NT2/D1 (cell line): ENCODE measurements at regions not wholly inside any gene's neighbourhood (a gene's known extent, or its start where the extent isn't known, plus 50 kb on each side); places are given as distances from the start of the nearest gene placed in this dataset.
"Not testable (repeated sequence)": the region's sequence is repeated elsewhere in the genome, so short reads cannot be mapped to it uniquely, and the experiment has no call there.

Experiments
- DNase-seq: peaks from one replicate; pipeline ENCODE4 v3.0.0-alpha.2; 2011; ENCODE audit warnings: low read depth, low spot score
- H3K27me3 ChIP-seq: 2 replicates; pipeline ENCODE4 v1.6.0; 2011; ENCODE audit warnings: mild to moderate bottlenecking; ENCODE audit not compliant: insufficient read length, insufficient read depth
- H3K36me3 ChIP-seq: 2 replicates; pipeline ENCODE4 v1.6.1; 2011; ENCODE audit warnings: mild to moderate bottlenecking, low read length, mixed read lengths; ENCODE audit not compliant: insufficient read depth, insufficient read length
- H3K4me1 ChIP-seq: 2 replicates; pipeline ENCODE4 v1.5.1; 2011; ENCODE audit not compliant: insufficient read depth, insufficient read length
- H3K4me3 ChIP-seq: 2 replicates; pipeline ENCODE4 v1.5.1; 2011; ENCODE audit warnings: low read depth; ENCODE audit not compliant: insufficient read length
- H3K9ac ChIP-seq: 2 replicates; pipeline ENCODE4 v1.6.0; 2011; ENCODE audit warnings: low read depth; ENCODE audit not compliant: insufficient read length
- H3K9me3 ChIP-seq: 2 replicates; pipeline ENCODE4 v1.5.1; 2011; ENCODE audit warnings: mild to moderate bottlenecking, low read length; ENCODE audit not compliant: insufficient read depth
- SUZ12 ChIP-seq: IDR thresholded peaks from 2 replicates; pipeline ENCODE4 v1.6.1; 2011; ENCODE audit not compliant: insufficient read length, insufficient read depth; ENCODE audit errors: extremely low read depth
- YY1 ChIP-seq: IDR thresholded peaks from 2 replicates; pipeline ENCODE4 v1.6.1; 2011; ENCODE audit not compliant: insufficient read length, insufficient read depth
- ZNF274 ChIP-seq: IDR thresholded peaks from 2 replicates; pipeline ENCODE4 v1.6.1; 2011; ENCODE audit warnings: mild to moderate bottlenecking, low read depth, low read length

- H3K4me3 ChIP-seq = no peak overlapping the region
- no peak for DNase-seq
- no peaks in the 10 kb centered on the region for H3K27me3 ChIP-seq
- TF ChIP-seq ZNF274 = no peak
- TF ChIP-seq YY1 = no peak
- TF ChIP-seq SUZ12 = no peak
- no peaks in the 10 kb centered on the region for H3K36me3 ChIP-seq
- no peaks in the 10 kb centered on the region for H3K4me1 ChIP-seq
- H3K9me3 ChIP-seq = peaks cover 49% of the 10 kb centered on the region
- H3K9ac ChIP-seq = no peak overlapping the region
Observed at GRCh38 chr15:81723113-81723651, 322.6 kb downstream of the MEX3B start.

GRCh38 chr15:81716468-81716867, 329.4 kb downstream of the MEX3B start:
- not testable (repeated sequence) for DNase-seq, H3K36me3 ChIP-seq, H3K4me1 ChIP-seq, H3K9ac ChIP-seq, H3K9me3 ChIP-seq, H3K4me3 ChIP-seq, H3K27me3 ChIP-seq

- Histone ChIP-seq H3K4me3 (no peak overlapping the region), H3K4me1 (no peaks in the 10 kb centered on the region), H3K9ac (no peak overlapping the region), H3K27me3 (no peaks in the 10 kb centered on the region), H3K9me3 (no peaks in the 10 kb centered on the region), H3K36me3 (no peaks in the 10 kb centered on the region)
- no peak for DNase-seq
- TF ChIP-seq SUZ12 = no peak
- TF ChIP-seq ZNF274 = no peak
- TF ChIP-seq YY1 = no peak
Observed at GRCh38 chr15:81710328-81710727, 335.5 kb downstream of the MEX3B start.

- DNase-seq, H3K4me3 ChIP-seq, H3K36me3 ChIP-seq, H3K4me1 ChIP-seq, H3K27me3 ChIP-seq, H3K9ac ChIP-seq, H3K9me3 ChIP-seq: not testable (repeated sequence)
Observed at GRCh38 chr15:81706816-81707346, 332.9 kb upstream of the TMC3 start.

- H3K27me3 ChIP-seq, H3K9me3 ChIP-seq, DNase-seq, H3K4me1 ChIP-seq, H3K9ac ChIP-seq, H3K36me3 ChIP-seq, H3K4me3 ChIP-seq: not testable (repeated sequence)
Observed at GRCh38 chr15:81705727-81706126, 331.7 kb upstream of the TMC3 start.

- Histone ChIP-seq H3K36me3 (no peaks in the 10 kb centered on the region), H3K4me3 (no peak overlapping the region), H3K9me3 (peaks cover 13% of the 10 kb centered on the region; the same call in 1 of the 2 replicates), H3K27me3 (no peaks in the 10 kb centered on the region), H3K4me1 (no peaks in the 10 kb centered on the region), H3K9ac (no peak overlapping the region)
- TF ChIP-seq YY1 = no peak
- no peak for TF ChIP-seq ZNF274
- no peak for TF ChIP-seq SUZ12
- no peak for DNase-seq
Observed at GRCh38 chr15:81686021-81686420, 312.0 kb upstream of the TMC3 start.

- H3K4me1 ChIP-seq = no peaks in the 10 kb centered on the region
- no peak for DNase-seq
- H3K36me3 ChIP-seq = no peaks in the 10 kb centered on the region
- no peak for TF ChIP-seq ZNF274
- no peak for TF ChIP-seq SUZ12
- TF ChIP-seq YY1 = no peak
- peaks cover 18% of the 10 kb centered on the region for H3K9me3 ChIP-seq
- H3K4me3 ChIP-seq = no peak overlapping the region
- no peak overlapping the region for H3K9ac ChIP-seq
- H3K27me3 ChIP-seq = no peaks in the 10 kb centered on the region
Observed at GRCh38 chr15:81685237-81685636, 311.2 kb upstream of the TMC3 start.

- peaks cover 28% of the 10 kb centered on the region for H3K9me3 ChIP-seq
- no peak overlapping the region for H3K4me3 ChIP-seq
- H3K36me3 ChIP-seq = peaks cover 2% of the 10 kb centered on the region
- H3K4me1 ChIP-seq = no peaks in the 10 kb centered on the region
- TF ChIP-seq YY1 = no peak
- no peak for TF ChIP-seq ZNF274
- TF ChIP-seq SUZ12 = no peak
- no peak overlapping the region for H3K9ac ChIP-seq
- H3K27me3 ChIP-seq = no peaks in the 10 kb centered on the region
- no peak for DNase-seq
Observed at GRCh38 chr15:81680829-81681228, 306.8 kb upstream of the TMC3 start.
